GM21367 (cell line): ENCODE measurements at regions not wholly inside any gene's neighbourhood (a gene's known extent, or its start where the extent isn't known, plus 50 kb on each side); places are given as distances from the start of the nearest gene placed in this dataset.
A peak's percentile ranks its signal among the peaks of the same experiment; 100 is the strongest.

Experiments used
- ATAC-seq: cut with Tn5 transposase; IDR thresholded peaks from one replicate; pipeline ENCODE4 v1.9.1; 2021; ENCODE audit not compliant: unreplicated experiment

DNA sequence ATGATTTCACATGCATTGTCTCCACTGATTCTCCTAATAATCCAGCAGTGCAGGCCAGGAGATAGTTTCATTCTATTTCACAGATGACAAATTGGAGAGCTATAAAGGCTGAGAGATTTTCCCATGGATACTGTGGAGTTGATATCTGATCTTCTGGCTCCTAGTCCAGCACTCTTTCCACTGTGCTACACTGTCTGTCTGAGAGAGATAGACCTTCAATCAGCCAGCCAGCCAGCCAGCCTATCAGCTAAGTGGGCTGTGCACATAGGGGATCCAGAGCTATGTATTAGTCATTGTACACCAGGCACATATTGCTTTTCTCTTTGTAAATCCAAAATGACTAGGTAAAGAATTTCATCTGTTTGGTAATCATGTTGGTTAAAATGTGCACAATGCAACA is 91.8 kb upstream of the ATP2B1 start:
- ATAC-seq = no peak

DNA sequence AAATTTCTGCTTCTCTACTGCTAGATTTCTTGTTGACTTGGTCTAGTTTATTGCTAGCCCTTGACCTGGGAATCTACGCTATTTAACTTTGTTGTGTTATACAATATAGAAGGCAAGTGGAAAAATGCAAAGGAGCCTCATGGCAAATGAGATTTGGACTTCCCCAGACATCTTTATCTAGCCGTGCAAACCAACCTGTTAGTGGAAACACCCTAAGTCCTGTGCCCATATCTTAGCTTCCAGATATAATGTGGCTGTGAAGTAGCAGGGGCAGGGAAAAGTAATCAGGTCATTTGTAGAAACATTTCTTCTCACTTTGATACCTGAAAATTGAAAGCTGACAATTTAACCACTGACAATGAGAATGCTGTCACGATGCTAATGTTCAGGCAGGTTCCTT is 90.7 kb upstream of the ATP2B1 start:
- no peak for ATAC-seq

DNA sequence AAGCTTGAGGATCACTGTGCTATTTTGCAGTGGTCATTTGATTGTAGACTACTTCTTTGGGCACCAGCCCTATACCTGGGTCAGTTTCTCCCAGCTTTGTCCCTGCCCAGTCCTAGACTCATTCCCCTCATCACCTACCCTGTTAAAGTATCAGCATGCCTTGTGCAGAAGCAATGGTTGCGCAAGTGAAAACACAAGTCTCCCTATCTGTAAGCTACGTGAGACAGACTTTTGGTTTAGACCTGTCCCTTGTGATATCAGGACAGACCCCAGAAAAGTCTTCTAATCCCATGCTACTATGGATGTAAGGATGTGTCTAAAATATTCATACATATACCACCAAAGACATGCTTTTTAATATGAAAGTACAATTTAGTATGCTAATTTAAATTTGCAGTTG is 88.8 kb upstream of the ATP2B1 start:
- ATAC-seq = no peak

DNA sequence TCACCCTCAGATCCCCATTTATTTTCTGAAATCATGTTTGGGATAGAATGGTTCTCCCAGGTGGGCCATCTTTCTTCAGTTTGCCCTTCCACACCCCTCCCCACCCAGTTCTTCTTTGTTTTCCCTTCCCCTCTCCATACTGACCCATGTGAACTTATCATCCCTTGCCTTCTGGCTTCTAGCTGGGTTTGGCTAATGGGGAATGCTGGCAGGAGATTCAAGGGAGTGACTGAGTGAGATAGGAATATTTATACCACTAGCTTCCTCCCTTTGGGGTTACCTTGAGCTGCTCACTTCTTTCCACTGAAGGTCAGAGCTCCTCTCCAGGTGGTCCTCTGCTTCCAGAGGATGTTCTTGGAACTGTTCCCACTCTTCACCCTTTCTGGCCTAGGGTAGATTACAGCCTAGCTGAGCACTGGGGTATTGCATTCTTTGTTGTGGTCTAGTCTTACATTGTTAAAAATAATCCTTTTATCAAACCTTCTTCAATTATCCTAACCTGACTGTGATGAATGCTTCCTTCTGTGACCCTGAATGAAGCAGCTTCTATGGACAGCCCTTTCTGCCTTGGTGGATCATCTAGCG is 88.3 kb upstream of the ATP2B1 start:
- ATAC-seq = no peak

DNA sequence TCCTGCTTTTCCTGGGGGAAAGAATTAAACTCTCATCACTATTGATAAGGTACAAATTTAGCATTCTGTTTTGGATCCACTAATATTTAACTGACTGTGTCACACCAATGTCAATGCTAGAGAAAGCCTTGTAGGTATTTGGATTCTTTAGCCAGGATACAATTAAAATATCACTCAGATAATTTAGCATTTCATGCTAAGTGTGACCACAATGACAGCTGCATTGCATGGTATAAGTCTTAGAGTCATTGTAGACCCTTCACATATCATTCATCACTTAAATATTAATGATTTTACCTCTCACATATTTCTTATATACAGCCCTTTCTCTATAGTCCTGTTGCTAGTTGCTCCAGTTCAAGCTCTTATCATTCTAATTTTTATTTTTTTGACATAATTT is 85.3 kb upstream of the ATP2B1 start:
- no peak for ATAC-seq

DNA sequence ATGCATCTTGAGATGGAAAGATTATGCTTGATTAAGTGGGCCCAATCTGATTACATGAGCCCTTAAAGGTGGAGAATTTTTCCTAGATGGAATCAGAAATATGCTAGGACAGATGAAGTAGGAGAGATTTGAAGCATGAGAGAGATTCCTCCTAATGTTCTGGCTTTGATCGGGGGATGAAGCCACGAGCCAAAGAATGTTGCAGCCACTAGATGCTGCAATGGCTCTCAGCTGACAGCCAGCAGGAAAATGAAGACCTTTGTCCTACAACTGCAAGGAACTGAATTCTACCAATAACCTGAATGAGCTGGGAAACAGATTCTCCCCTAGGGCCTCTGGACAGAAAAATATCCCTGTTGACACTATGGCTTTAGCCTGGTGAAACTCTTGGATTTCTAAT is 82.6 kb upstream of the ATP2B1 start:
- ATAC-seq = no peak

DNA sequence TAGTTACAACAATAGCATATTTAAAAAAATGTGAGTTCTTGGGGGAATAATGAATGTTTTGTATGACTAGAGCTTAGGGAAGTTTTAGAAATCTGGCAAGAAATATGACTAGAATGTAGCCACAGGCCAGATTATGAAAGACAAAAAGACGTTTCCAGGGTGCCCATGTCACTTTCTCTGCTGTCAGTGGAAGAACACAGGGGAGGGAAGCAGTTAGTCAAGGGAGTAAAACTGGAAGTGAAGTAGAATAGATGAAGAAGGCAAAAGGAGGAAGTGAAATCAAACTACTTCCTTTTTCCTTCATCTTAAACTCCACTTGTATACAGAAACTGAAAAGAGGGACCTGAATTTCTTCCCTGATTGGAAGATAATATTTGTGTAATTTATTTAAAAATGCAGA is 81.2 kb upstream of the ATP2B1 start:
- peak; percentile 91 for ATAC-seq

DNA sequence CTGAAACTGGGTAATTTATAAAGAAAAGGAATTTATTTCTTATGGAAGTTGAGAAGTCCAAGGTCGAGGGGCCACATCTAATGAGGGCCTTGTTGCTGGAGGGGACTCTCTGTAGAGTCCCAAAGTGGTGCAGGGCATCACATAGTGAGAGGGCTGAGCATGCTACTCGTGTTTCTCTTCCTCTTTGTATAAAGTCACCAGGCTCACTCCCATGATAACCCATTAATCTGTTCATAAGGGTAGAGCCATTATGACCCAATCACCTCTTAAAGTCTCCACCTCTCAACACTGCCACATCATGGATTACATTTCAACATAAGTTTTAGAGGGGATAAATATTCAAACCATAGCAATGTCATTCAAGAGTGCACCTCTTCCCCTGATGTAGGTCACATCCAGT is 79.1 kb upstream of the ATP2B1 start:
- no peak for ATAC-seq

DNA sequence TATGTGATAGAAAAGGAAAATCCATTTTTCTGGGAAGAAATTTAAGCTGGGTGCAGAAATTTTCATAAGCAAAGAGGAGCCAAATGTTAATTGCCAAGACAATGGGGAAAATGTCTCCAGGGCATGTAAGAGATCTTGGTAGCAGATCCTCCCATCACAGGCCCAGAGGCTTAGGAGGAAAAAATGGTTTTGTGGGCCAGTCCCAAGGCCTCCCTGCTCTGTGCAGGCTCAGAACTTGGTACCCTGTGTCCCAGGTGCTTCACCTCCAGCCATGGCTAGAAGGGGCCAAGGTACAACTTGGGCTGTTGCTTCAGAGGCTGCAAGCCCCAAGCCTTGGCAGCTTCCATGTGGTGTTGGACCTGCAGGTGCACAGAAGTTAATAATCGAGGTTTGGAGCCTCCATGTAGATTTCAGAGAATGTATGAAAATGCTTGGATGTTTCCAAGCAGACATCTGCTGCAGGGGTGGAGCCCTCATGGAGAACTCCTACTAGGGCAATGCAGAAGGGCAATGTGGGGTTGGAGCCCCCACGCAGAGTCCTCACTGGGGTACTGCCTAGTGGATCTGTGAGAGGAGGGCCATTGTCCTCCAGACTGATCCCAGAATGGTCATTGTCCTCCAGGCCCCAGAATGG is 77.7 kb upstream of the ATP2B1 start:
- no peak for ATAC-seq

DNA sequence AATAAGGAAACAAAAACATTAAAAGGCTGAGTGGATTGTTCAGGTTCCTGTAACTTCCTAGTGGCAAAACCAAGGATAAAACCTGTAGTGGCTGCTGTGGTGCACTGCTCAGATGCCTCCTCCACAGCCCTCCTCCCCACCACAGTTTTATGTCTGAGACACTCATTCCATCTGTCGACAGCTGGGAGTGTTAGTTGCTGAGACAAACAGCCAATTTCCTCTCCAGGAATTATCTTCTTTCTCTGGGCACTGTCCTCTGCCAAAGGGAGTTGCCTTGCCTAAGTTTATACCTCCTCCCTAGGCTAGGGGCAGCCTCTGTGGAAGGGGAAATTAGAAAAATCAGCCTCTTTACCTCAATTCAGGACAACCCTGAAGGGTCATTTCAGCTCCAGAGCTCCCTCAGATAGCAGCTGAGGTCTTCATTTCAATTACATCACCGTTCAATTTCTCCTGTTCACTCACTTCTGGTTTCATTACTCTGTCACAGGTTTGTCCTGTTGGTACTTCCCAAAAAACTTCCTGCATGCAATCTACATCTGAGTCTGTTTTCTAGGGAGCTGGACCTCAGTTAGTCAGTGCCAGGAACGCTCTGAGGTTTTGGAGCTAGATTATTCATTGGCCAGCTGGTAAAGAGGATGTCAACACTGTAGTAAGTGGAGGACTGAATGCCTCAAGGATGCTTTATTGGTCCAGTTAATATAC is 74.9 kb upstream of the ATP2B1 start:
- ATAC-seq = no peak

DNA sequence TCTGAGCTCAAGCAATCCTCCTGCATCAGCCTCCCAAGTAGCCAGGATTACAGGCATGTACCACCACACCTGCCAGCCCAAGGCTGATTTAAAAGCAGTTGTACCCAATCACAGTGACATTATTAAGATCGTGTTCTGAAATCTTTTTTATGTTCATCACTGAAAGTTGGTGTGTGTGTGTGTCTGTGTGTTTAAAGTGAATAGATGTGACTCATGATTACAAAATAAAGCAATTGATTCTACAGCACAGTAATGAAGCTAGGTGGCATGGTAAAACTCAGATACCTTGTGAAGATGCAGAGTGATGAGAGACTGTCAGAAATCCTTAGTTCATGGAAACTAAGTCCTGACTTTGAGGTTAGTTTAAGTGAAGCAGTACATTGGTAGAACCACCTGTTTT is 74.2 kb upstream of the ATP2B1 start:
- ATAC-seq = no peak

DNA sequence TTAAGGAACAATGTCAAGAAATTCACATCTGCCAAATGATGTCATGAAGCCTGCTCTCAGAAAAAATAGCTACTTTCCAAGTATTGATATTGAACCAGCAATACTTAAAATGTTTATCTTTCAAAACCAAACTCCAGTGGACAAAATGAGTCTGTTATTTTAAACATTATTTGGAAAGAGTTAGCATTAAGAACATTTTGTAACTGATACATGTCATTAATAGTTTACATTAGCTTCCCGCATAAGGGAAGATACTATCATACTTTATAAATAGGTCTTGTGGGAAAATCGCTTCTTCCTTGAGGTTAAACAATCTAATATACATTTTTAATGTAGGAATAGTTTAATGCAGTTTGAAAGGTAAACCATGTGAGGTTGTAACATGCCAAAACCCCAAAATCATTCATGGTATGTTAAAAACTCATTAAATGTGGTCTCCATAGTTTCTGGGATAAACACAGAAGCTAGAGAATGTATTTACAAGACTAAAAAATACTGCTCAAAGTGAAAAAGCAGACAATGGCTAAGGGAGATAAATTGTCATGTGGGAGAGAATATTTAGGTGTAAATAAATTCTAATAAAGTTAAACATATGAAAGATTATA is 73.4 kb upstream of the ATP2B1 start:
- no peak for ATAC-seq

DNA sequence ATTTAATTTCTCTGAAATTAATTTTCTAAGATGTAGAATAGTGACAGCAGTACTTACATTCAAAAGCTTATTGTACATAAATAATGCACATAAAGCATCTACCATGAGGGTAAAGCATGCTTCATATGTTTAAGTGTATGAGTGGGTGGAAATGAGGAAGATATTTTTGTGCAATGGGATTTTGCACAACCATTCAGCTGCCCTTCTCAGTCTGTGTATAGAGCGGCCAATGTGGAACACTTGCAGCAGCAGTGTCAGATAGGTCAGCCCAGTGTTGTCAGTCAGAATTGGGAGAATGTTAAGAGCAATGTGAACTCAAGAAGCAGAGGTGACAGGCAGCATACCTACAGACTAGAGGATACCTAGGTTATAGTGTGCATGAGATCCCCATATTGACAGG is 72.5 kb upstream of the ATP2B1 start:
- ATAC-seq = no peak

DNA sequence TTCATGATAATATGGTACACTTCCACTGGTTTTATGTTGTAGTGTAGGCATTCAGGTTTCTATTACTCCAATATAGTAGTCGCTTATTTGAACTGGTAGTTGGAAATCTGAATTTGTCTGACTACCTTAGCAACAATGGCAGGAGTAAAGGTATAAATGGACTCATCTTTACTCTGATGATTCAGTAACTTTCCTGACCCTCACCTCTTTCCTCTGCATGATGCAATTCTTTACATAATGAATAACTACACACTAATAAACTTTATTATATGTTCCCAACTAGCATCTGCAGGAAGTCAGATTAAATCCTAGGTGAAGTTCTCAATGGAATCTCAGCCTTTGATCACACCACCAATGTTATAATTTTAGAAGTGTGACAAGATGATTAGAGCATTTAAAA is 70.5 kb upstream of the ATP2B1 start:
- ATAC-seq = no peak

DNA sequence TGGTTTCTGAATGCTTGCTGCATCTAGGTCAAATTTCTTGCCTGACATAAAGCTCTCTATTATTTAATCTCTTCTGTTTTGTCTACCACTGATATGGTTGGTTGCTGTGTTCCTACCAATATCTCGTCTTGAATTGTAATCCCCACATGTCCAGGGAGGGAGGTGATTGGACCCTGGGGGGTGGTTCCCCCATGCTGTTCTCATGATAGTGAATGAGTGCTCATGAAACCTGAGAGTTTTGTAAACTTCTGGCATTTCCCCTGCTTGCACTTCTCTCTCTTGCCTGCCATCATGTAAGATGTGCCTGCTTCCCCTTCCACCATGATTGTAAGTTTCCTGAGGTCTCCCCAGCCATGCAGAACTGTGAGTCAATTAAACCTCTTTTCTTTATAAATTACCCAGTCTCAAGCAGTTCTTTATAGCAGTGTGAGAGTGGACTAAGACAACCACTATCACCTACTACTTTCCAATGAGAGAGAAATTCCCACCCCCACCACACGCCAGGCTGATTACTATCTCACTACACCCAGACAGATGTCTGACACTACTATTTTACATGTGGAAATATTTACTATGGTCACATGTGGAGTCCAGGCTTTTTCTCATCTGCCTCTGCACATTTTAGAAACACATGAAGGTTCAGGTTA is 69.2 kb upstream of the ATP2B1 start:
- no peak for ATAC-seq

DNA sequence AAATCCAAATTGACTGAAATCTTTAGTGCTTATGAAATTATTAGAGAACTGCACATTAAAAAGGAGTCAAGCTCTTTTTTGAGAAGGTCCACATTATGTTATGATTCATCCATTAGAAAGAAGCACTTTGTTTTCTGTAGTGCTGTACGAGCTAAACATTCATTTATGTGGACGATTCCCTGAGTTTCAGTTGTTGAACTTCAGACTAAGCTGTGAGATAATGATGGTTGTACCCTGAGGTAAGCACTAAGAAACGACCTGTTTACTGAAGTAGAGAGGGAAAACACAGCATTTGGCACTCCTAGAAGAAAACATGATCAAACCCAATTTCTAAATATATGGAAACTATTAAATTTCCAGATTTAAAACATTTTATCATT is 67.3 kb upstream of the ATP2B1 start:
- ATAC-seq = no peak

DNA sequence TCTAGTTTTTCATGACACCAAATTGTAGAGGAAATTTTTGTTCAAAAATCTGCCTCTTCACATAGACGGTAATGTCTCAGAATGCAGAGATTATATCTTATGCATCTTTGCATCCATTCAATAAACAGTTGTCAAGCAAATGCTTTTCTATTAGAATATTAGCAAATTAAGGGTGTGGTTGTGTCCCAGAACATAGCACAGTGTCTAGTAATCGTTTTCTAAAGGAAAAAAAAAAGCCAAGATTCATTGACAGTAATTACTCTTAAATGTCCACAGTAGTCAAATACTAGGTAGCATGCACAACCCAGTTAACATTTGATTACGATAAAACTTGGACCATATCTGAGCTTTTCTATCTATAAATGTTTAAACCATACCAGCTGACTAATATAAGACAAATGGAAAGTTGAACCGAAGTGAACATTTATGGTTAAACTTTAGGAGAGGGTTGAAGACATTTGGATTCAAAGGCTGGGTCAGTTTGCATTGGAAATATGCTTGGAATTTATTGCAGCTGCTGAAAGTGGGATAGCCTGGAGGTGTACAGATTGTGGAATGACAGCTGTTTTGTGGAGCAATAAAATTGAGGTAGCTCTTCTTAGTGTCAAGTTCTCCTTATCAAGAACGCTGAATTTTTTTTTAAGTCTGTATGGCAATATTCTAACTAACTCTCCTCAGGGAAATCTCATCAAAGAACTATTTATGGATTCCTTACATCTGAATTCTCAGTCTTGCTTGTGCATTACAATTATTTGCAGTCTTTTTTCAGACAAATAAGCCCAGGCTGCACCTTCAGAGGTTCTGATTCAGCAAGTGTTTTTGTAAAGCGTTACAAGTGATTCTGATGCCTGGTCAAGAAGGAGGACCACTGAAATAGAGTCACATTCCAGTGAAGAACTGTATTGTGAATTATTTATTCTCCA is 66.7 kb upstream of the ATP2B1 start:
- no peak for ATAC-seq

DNA sequence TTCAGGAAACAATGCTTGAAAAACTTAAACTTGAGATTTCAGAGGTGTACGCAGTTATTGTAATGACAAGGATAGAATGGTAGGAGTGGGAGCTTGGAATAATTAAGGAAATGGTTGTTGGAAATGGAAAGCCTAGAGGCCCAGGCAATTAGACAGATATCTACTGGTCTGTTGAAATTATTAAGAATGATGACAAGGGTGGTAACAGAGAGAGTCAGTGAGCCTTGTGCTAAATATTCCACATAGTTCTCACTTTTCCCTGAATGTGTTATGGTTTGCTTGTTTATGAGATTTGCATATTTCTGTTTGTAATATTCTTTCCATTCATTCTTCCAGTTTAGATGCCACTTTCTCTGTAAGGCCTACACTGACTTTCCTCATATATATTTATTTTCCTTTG is 66.0 kb upstream of the ATP2B1 start:
- ATAC-seq = no peak

DNA sequence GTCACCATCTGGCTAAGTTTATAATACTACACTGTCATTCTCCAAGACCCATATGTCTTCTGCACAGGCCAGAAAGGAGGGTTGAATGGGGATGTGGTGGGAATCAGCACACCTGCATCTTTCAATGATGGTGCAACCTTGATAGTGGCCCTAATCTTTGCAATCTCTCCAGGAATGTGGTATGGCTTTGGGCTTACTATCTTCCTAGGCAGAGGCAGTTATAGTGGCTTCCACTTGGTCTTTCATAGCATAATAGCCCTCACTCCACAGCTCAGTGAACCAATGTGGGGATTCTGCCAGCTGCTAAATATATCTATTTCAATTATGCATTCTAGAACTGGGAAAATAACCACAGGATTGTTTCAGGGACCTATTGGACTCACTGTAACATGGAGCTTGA is 61.8 kb upstream of the ATP2B1 start:
- ATAC-seq = no peak

DNA sequence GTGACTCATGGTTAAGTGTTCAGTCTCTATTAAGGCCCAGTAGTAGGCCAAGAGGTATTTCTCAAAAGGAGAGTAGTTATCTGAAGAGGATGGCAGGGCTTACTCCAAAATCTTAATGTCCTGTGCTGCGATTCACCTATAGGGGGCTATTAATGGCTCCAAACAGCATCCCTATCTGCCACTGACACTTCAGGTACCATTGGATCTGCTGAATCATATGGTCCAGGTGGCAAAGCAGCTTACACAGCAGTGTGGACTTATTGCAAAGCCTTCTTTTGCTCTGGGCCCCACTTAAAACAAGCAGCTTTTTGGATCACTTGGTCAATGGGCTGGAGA is 60.8 kb upstream of the ATP2B1 start:
- ATAC-seq = no peak
